ENCODE measurements at regions not wholly inside any gene's neighbourhood (a gene's known extent, or its start where the extent isn't known, plus 50 kb on each side); places are given as distances from the start of the nearest gene placed in this dataset.

- H3K36me3 ChIP-seq: no peaks in the 10 kb centered on the region
- TF ChIP-seq CTCF (IDR thresholded peaks at IDR 0.05): no peak
- no peaks in the 10 kb centered on the region for H3K9me3 ChIP-seq
- no peak overlapping the region for H3K4me3 ChIP-seq
- peaks cover 0 to 30% of the 10 kb centered on the region in 2 donors for H3K4me1 ChIP-seq
- no peak for DNase-seq (ENCODE audit: low spot score)
- H3K27me3 ChIP-seq: no peaks in the 10 kb centered on the region
- H3K27ac ChIP-seq: peak overlapping the region; percentile 35 to 62
These were observed 615.6 kb downstream of the EBF1 start for GRCh38 chr5:158484150-158484549.

DNA sequence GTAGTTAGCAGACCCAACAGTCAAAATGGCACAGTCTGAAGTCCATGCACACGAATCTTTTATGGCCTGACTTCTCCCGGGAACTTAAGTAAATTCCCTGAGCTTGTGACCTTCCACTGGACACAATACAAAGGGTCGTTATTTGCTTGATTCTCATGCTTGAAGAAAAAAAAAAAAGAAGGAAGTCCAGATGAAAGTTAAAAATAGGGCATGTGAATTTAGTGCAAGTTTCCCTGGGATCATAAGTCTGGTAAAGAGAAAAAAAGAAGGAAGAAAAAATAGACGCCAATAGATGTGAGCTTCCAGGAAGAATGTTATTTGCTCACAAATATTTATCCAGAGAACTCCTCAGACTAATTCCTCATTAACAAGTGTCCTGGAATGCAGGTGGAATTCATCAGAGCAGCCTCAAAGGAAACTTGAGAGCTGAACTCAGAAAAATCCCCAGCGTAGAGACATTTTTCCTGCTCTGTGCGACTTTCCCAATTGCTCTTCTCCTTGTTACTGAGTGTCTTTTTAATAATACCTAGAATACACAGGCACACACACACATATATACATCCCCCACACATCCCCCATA, 616.3 kb downstream of the EBF1 start:
- no peak for TF ChIP-seq CTCF (IDR thresholded peaks at IDR 0.05)
- H3K9me3 ChIP-seq: no peaks in the 10 kb centered on the region
- H3K27ac ChIP-seq: peak overlapping the region in 1 of 2 donors; percentile 62
- no peaks in the 10 kb centered on the region for H3K36me3 ChIP-seq
- H3K27me3 ChIP-seq: no peaks in the 10 kb centered on the region
- no peak overlapping the region for H3K4me3 ChIP-seq
- H3K4me1 ChIP-seq: peaks cover 0 to 30% of the 10 kb centered on the region in 2 donors
- no peak for DNase-seq (ENCODE audit: low spot score)

DNA sequence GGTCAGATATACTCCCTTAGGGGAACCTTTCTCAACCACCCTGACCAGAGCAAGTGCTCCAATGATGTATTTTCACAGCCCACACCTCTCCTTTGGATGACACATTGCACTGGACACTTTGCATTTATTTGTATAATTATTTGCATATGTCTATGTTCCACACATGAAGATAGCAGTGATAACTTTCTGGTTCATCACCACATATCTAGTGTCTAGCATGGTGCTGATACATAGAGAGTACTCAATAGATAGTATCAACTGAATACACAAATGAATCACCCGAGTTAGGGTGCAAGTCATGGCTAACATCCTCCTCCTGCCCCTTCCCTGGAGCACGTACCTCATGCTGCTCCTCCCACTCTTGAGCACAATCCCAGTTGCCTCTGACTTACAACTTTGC, 617.6 kb downstream of the EBF1 start:
- peaks cover 0 to 30% of the 10 kb centered on the region in 2 donors for H3K4me1 ChIP-seq
- H3K9me3 ChIP-seq: no peaks in the 10 kb centered on the region
- DNase-seq (ENCODE audit: low spot score): no peak
- H3K4me3 ChIP-seq: no peak overlapping the region
- no peak for TF ChIP-seq CTCF (IDR thresholded peaks at IDR 0.05)
- no peaks in the 10 kb centered on the region for H3K27me3 ChIP-seq
- H3K36me3 ChIP-seq: no peaks in the 10 kb centered on the region
- no peak overlapping the region for H3K27ac ChIP-seq

- Histone ChIP-seq H3K36me3 (no peaks in the 10 kb centered on the region), H3K27me3 (no peaks in the 10 kb centered on the region), H3K4me3 (no peak overlapping the region), H3K4me1 (no peaks in the 10 kb centered on the region), H3K9me3 (no peaks in the 10 kb centered on the region), H3K27ac (no peak overlapping the region)
- no peak for TF ChIP-seq CTCF (IDR thresholded peaks at IDR 0.05)
- no peak for DNase-seq (ENCODE audit: low spot score)
These were observed 619.2 kb upstream of the CLINT1 start for GRCh38 chr5:158478139-158478538.

- no peak overlapping the region for H3K27ac ChIP-seq
- H3K4me1 ChIP-seq: no peaks in the 10 kb centered on the region
- H3K36me3 ChIP-seq: no peaks in the 10 kb centered on the region
- no peaks in the 10 kb centered on the region for H3K27me3 ChIP-seq
- no peak overlapping the region for H3K4me3 ChIP-seq
- no peak for TF ChIP-seq CTCF (IDR thresholded peaks at IDR 0.05)
- H3K9me3 ChIP-seq: no peaks in the 10 kb centered on the region
- no peak for DNase-seq (ENCODE audit: low spot score)
These were observed 618.3 kb upstream of the CLINT1 start for GRCh38 chr5:158477214-158477613.

DNA sequence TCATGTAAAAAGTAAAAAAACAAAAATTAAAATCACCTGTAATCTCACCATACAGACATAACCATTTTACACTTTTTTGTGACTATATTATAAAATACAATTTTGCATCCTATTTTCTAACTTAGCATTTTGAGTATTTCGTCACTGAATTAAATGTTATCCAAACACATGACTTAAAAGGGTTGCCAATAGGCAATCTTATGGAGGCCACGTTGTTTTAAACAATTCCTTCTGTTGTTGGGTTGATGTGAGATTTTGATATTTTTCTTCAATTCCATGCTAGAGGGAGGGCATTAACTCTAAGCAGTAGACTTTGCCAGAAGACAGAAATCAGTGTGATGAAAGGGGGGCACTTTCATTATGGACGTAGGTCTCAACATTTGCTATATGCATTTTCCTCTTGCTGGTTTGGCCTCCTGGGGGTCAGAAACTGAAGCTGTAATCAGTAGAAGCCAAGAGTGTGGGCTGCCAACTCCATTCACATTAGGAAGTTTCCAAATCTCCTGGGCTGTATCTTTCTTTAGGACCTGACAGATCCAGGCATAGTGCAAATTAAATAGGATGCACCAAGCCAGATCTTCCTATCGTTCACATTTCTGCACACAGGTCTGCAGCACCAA, 614.2 kb upstream of the CLINT1 start:
- no peaks in the 10 kb centered on the region for H3K36me3 ChIP-seq
- no peak for TF ChIP-seq CTCF (IDR thresholded peaks at IDR 0.05)
- H3K27ac ChIP-seq: no peak overlapping the region
- no peaks in the 10 kb centered on the region for H3K27me3 ChIP-seq
- H3K9me3 ChIP-seq: no peaks in the 10 kb centered on the region
- H3K4me1 ChIP-seq: no peaks in the 10 kb centered on the region
- no peak for DNase-seq (ENCODE audit: low spot score)
- H3K4me3 ChIP-seq: no peak overlapping the region
